ENCODE measurements at regions not wholly inside any gene's neighbourhood (a gene's known extent, or its start where the extent isn't known, plus 50 kb on each side); places are given as distances from the start of the nearest gene placed in this dataset.

GRCh38 chr10:47094636-47095035 lies 183.4 kb downstream of the PTPN20 start:
- TF ChIP-seq CTCF (IDR thresholded peaks at IDR 0.05; ENCODE audit: poor library complexity, severe bottlenecking), result no peak
- TF ChIP-seq EP300 (conservative IDR thresholded peaks at IDR 0.05; ENCODE audit: poor library complexity, severe bottlenecking), result no peak
- TF ChIP-seq, protein P1, sequence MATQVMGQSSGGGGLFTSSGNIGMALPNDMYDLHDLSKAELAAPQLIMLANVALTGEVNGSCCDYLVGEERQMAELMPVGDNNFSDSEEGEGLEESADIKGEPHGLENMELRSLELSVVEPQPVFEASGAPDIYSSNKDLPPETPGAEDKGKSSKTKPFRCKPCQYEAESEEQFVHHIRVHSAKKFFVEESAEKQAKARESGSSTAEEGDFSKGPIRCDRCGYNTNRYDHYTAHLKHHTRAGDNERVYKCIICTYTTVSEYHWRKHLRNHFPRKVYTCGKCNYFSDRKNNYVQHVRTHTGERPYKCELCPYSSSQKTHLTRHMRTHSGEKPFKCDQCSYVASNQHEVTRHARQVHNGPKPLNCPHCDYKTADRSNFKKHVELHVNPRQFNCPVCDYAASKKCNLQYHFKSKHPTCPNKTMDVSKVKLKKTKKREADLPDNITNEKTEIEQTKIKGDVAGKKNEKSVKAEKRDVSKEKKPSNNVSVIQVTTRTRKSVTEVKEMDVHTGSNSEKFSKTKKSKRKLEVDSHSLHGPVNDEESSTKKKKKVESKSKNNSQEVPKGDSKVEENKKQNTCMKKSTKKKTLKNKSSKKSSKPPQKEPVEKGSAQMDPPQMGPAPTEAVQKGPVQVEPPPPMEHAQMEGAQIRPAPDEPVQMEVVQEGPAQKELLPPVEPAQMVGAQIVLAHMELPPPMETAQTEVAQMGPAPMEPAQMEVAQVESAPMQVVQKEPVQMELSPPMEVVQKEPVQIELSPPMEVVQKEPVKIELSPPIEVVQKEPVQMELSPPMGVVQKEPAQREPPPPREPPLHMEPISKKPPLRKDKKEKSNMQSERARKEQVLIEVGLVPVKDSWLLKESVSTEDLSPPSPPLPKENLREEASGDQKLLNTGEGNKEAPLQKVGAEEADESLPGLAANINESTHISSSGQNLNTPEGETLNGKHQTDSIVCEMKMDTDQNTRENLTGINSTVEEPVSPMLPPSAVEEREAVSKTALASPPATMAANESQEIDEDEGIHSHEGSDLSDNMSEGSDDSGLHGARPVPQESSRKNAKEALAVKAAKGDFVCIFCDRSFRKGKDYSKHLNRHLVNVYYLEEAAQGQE (IDR thresholded peaks at IDR 0.05; ENCODE audit: borderline replicate concordance), result no peak
- no peak for TF ChIP-seq POLR2AphosphoS5 (IDR thresholded peaks at IDR 0.05)
- no peak for TF ChIP-seq TAF1 (IDR thresholded peaks at IDR 0.05; ENCODE audit: low read depth)
- no peak for TF ChIP-seq EZH2 (IDR thresholded peaks at IDR 0.05; ENCODE audit: borderline replicate concordance, insufficient read depth, low read length, poor library complexity, severe bottlenecking)
- TF ChIP-seq MXI1 (conservative IDR thresholded peaks at IDR 0.05; ENCODE audit: poor library complexity, severe bottlenecking), result no peak
- TF ChIP-seq SMC3 (conservative IDR thresholded peaks at IDR 0.05; ENCODE audit: poor library complexity), result no peak
- TF ChIP-seq RAD21 (conservative IDR thresholded peaks at IDR 0.05), result no peak

Measured in neural cell (in vitro differentiated cells).